ENCODE measurements at regions not wholly inside any gene's neighbourhood (a gene's known extent, or its start where the extent isn't known, plus 50 kb on each side); places are given as distances from the start of the nearest gene placed in this dataset.

- no peak for TF ChIP-seq EZH2 (IDR thresholded peaks at IDR 0.05; ENCODE audit: low read length, missing control alignments)
- TF ChIP-seq, protein P1, sequence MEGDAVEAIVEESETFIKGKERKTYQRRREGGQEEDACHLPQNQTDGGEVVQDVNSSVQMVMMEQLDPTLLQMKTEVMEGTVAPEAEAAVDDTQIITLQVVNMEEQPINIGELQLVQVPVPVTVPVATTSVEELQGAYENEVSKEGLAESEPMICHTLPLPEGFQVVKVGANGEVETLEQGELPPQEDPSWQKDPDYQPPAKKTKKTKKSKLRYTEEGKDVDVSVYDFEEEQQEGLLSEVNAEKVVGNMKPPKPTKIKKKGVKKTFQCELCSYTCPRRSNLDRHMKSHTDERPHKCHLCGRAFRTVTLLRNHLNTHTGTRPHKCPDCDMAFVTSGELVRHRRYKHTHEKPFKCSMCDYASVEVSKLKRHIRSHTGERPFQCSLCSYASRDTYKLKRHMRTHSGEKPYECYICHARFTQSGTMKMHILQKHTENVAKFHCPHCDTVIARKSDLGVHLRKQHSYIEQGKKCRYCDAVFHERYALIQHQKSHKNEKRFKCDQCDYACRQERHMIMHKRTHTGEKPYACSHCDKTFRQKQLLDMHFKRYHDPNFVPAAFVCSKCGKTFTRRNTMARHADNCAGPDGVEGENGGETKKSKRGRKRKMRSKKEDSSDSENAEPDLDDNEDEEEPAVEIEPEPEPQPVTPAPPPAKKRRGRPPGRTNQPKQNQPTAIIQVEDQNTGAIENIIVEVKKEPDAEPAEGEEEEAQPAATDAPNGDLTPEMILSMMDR (conservative IDR thresholded peaks at IDR 0.05 in 1 of 2, IDR thresholded peaks at IDR 0.05 in 1 of 2; ENCODE audit: low read depth in 1 of 2, low read length in 2 of 2): no peak
These were observed 55.2 kb upstream of the TARBP1 start for GRCh38 chr1:234533975-234534876.

Data from fibroblast of lung (primary cell).